WTC11 (cell line): ENCODE measurements at regions not wholly inside any gene's neighbourhood (a gene's known extent, or its start where the extent isn't known, plus 50 kb on each side); places are given as distances from the start of the nearest gene placed in this dataset.

Source experiments
- ATAC-seq: fragments of 200-7000 bp; cut with Tn5 transposase; 2 replicates; pipeline ENCODE4 v1.10.0; 2021; ENCODE audit warnings: mild to moderate bottlenecking, moderate library complexity
- CTCF ChIA-PET: fragments of 300-600 bp; sonication (Branson Sonifier 250); formaldehyde crosslinking; loops from one replicate; lab custom pipeline; 2021; ENCODE audit warnings: antibody characterized with exemption; lab: Charles Lee
- POLR2A ChIA-PET: fragments of 350-600 bp; sonication (Branson Sonifier 250); formaldehyde crosslinking; loops from one replicate; lab custom pipeline; 2021; ENCODE audit warnings: antibody characterized with exemption; lab: Charles Lee
- DNase-seq: peaks from one replicate; pipeline ENCODE4 v3.0.0; 2021; ENCODE audit warnings: low spot score
- H3K27ac Mint-ChIP-seq: 2 replicates; pipeline ENCODE4 v1.8.0; 2021; ENCODE audit warnings: mixed read lengths
- H3K27me3 Mint-ChIP-seq: 2 replicates; pipeline ENCODE4 v1.8.0; 2021; ENCODE audit warnings: low read depth, mild to moderate bottlenecking, moderate library complexity, mixed read lengths
- H3K36me3 Mint-ChIP-seq: 2 replicates; pipeline ENCODE4 v1.8.0; 2021; ENCODE audit warnings: mixed read lengths
- H3K4me1 Mint-ChIP-seq: 2 replicates; pipeline ENCODE4 v1.8.0; 2022; ENCODE audit warnings: mixed read lengths
- H3K4me3 Mint-ChIP-seq: 2 replicates; pipeline ENCODE4 v1.8.0; 2021; ENCODE audit warnings: mild to moderate bottlenecking, moderate library complexity, mixed read lengths
- H3K9me3 Mint-ChIP-seq: 2 replicates; pipeline ENCODE4 v1.8.0; 2021; ENCODE audit warnings: mixed read lengths
- ARID4B ChIP-seq: sonication (generic); formaldehyde crosslinking; IDR thresholded peaks from 2 replicates; pipeline ENCODE4 v1.8.0; 2023; ENCODE audit warnings: missing genetic modification reagents, mild to moderate bottlenecking, borderline replicate concordance
- CREM ChIP-seq: sonication (generic); formaldehyde crosslinking; IDR thresholded peaks from 2 replicates; pipeline ENCODE4 v1.8.1; 2022; ENCODE audit warnings: mild to moderate bottlenecking, missing genetic modification reagents, moderate library complexity
- CTCF ChIP-seq: fragments of 200-600 bp; IDR thresholded peaks from 2 replicates; pipeline ENCODE4 v1.8.0; 2022; ENCODE audit warnings: antibody characterized with exemption
- FOXP1 ChIP-seq: sonication (generic); formaldehyde crosslinking; IDR thresholded peaks from 2 replicates; pipeline ENCODE4 v1.8.0; 2022; ENCODE audit warnings: missing genetic modification reagents, mild to moderate bottlenecking, moderate library complexity, borderline replicate concordance
- HMGA2 ChIP-seq: fragments of 250-450 bp; sonication (Bioruptor Pico); IDR thresholded peaks from 2 replicates; pipeline ENCODE4 v1.4.0; 2021; ENCODE audit warnings: mild to moderate bottlenecking, moderate library complexity
- IRF2 ChIP-seq: sonication (generic); formaldehyde crosslinking; IDR thresholded peaks from 2 replicates; pipeline ENCODE4 v1.8.0; 2022; ENCODE audit warnings: low read depth, missing genetic modification reagents, borderline replicate concordance
- JUN ChIP-seq: sonication (generic); formaldehyde crosslinking; IDR thresholded peaks from 2 replicates; pipeline ENCODE4 v1.8.0; 2023; ENCODE audit warnings: mild to moderate bottlenecking, missing genetic modification reagents
- NR1H2 ChIP-seq: sonication (generic); formaldehyde crosslinking; IDR thresholded peaks from 2 replicates; pipeline ENCODE4 v1.9.0; 2021; ENCODE audit warnings: mild to moderate bottlenecking, moderate library complexity, missing genetic modification reagents
- OVOL2 ChIP-seq: fragments of 250-450 bp; sonication (Bioruptor Pico); IDR thresholded peaks from 2 replicates; pipeline ENCODE4 v1.9.0; 2021; ENCODE audit warnings: mild to moderate bottlenecking, borderline replicate concordance
- RORB ChIP-seq: fragments of 250-450 bp; sonication (Bioruptor Pico); IDR thresholded peaks from 2 replicates; pipeline ENCODE4 v1.9.0; 2021; ENCODE audit warnings: mild to moderate bottlenecking
- ZNF317 ChIP-seq: sonication (generic); formaldehyde crosslinking; IDR thresholded peaks from 2 replicates; pipeline ENCODE4 v1.8.1; 2023; ENCODE audit warnings: low read depth, mild to moderate bottlenecking, moderate library complexity, missing genetic modification reagents, borderline replicate concordance
- TF ChIP-seq, protein P1 (sequence below): sonication (generic); formaldehyde crosslinking; IDR thresholded peaks from 2 replicates; pipeline ENCODE4 v1.8.1; 2023; ENCODE audit warnings: mild to moderate bottlenecking, moderate library complexity, missing genetic modification reagents
- TF ChIP-seq, protein P2 (sequence below): fragments of 250-450 bp; sonication (Bioruptor Pico); conservative IDR thresholded peaks from 2 replicates; pipeline ENCODE4 v1.9.0; 2021; ENCODE audit warnings: mild to moderate bottlenecking
- TF ChIP-seq, protein P3 (sequence below): sonication (generic); formaldehyde crosslinking; IDR thresholded peaks from 2 replicates; pipeline ENCODE4 v1.8.0; 2022; ENCODE audit warnings: mild to moderate bottlenecking, missing genetic modification reagents
- TF ChIP-seq, protein P4 (sequence below): sonication (generic); formaldehyde crosslinking; IDR thresholded peaks from 2 replicates; pipeline ENCODE4 v1.8.1; 2022; ENCODE audit warnings: missing genetic modification reagents, borderline replicate concordance
- TF ChIP-seq, protein P5 (sequence below): fragments of 250-450 bp; sonication (Bioruptor Pico); IDR thresholded peaks from 2 replicates; pipeline ENCODE4 v2.1.2; 2022; ENCODE audit warnings: mild to moderate bottlenecking, moderate library complexity

DNA sequence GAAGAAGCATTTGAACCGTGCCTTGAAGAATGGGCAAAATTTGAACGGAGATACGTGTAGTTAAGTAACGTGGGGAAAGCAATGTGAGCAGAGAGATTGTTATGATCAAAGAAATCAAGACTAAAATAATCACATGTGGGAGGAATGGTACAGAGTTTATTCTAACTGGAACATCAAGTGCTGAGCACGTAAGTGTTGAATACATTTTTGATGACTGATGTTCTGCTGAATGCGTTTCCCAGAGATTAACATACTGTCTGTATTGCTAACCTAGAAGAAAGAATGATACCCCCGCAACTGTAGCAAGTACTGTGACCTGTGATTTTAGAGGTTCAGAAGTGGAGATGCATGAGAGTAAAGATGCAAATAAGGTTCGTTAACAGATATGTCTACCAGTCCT, 146.9 kb upstream of the EPHA7 start:
- TF ChIP-seq, protein P1, sequence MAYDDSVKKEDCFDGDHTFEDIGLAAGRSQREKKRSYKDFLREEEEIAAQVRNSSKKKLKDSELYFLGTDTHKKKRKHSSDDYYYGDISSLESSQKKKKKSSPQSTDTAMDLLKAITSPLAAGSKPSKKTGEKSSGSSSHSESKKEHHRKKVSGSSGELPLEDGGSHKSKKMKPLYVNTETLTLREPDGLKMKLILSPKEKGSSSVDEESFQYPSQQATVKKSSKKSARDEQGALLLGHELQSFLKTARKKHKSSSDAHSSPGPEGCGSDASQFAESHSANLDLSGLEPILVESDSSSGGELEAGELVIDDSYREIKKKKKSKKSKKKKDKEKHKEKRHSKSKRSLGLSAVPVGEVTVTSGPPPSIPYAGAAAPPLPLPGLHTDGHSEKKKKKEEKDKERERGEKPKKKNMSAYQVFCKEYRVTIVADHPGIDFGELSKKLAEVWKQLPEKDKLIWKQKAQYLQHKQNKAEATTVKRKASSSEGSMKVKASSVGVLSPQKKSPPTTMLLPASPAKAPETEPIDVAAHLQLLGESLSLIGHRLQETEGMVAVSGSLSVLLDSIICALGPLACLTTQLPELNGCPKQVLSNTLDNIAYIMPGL (CRISPR knock-in tag), result no peak
- TF ChIP-seq ZNF317 (CRISPR knock-in tag), result no peak
- TF ChIP-seq JUN (CRISPR knock-in tag), result no peak
- no peak for TF ChIP-seq CTCF
- TF ChIP-seq FOXP1, result no peak
- no peak for TF ChIP-seq IRF2 (CRISPR knock-in tag)
- no peak for TF ChIP-seq HMGA2 (CRISPR knock-in tag)
- no peak for TF ChIP-seq CREM (CRISPR knock-in tag)
- TF ChIP-seq, protein P2, sequence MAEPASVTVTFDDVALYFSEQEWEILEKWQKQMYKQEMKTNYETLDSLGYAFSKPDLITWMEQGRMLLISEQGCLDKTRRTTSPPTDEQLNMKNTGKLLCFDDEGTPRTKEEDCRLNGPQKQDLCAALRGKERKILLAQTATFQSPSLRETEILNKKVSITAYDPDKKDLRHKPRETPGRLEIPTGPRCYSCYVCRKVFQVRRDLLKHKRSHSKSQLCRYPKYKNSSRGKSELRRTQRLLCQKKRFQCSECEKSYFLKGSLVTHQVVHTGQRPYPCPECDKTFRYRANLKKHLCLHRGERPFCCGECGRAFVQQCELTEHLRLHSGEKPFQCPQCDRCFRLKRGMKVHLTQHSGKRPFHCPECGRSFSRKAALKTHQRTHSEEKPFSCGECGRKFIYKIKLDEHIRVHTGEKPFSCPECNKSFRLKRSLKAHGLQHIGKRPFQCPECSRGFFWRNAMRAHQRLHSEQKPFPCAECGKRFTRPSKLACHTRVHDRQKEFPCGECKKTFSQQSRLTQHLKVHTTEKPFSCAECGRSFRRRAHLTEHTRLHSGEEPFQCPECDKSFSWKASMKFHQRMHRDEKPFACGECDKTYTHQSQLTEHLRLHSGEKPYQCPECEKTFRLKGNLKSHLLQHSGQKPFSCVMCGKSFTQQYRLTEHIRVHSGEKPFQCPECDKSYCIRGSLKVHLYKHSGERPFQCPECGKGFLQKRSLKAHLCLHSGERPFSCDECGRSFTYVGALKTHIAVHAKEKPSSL (CRISPR knock-in tag), result no peak
- TF ChIP-seq, protein P3, sequence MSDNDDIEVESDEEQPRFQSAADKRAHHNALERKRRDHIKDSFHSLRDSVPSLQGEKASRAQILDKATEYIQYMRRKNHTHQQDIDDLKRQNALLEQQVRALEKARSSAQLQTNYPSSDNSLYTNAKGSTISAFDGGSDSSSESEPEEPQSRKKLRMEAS (CRISPR knock-in tag), result no peak
- TF ChIP-seq NR1H2, result no peak
- TF ChIP-seq, protein P4, sequence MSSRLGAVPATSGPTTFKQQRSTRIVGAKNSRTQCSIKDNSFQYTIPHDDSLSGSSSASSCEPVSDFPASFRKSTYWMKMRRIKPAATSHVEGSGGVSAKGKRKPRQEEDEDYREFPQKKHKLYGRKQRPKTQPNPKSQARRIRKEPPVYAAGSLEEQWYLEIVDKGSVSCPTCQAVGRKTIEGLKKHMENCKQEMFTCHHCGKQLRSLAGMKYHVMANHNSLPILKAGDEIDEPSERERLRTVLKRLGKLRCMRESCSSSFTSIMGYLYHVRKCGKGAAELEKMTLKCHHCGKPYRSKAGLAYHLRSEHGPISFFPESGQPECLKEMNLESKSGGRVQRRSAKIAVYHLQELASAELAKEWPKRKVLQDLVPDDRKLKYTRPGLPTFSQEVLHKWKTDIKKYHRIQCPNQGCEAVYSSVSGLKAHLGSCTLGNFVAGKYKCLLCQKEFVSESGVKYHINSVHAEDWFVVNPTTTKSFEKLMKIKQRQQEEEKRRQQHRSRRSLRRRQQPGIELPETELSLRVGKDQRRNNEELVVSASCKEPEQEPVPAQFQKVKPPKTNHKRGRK (CRISPR knock-in tag), result no peak
- TF ChIP-seq, protein P5, sequence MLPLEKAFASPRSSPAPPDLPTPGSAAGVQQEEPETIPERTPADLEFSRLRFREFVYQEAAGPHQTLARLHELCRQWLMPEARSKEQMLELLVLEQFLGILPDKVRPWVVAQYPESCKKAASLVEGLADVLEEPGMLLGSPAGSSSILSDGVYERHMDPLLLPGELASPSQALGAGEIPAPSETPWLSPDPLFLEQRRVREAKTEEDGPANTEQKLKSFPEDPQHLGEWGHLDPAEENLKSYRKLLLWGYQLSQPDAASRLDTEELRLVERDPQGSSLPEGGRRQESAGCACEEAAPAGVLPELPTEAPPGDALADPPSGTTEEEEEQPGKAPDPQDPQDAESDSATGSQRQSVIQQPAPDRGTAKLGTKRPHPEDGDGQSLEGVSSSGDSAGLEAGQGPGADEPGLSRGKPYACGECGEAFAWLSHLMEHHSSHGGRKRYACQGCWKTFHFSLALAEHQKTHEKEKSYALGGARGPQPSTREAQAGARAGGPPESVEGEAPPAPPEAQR, result no peak
- TF ChIP-seq OVOL2, result no peak
- TF ChIP-seq ARID4B (CRISPR knock-in tag), result no peak
- TF ChIP-seq RORB (CRISPR knock-in tag), result no peak
- TF ChIP-seq, all 79 proteins: peak for 0
- ATAC-seq (no peak), DNase-seq (no peak)
- ChIA-PET CTCF (no interaction called here), POLR2A (no interaction called here)
- Mint-ChIP-seq H3K9me3 (no peaks in the 10 kb centered on the region), H3K36me3 (no peaks in the 10 kb centered on the region), H3K27me3 (no peaks in the 10 kb centered on the region), H3K4me1 (no peaks in the 10 kb centered on the region), H3K4me3 (no peak overlapping the region), H3K27ac (no peak overlapping the region)
